Stimulated activated naive CD4-positive, alpha-beta T cell treated with Interleukin-2 at 50 U/mL for 16 hours (primary cell): ENCODE measurements at regions not wholly inside any gene's neighbourhood (a gene's known extent, or its start where the extent isn't known, plus 50 kb on each side); places are given as distances from the start of the nearest gene placed in this dataset.
"Not testable (repeated sequence)": the region's sequence is repeated elsewhere in the genome, so short reads cannot be mapped to it uniquely, and the experiment has no call there.

ENCODE experiments used
- DNase-seq: peaks from one replicate; lab custom pipeline; 2025; lab: John Stamatoyannopoulos, UW

DNA sequence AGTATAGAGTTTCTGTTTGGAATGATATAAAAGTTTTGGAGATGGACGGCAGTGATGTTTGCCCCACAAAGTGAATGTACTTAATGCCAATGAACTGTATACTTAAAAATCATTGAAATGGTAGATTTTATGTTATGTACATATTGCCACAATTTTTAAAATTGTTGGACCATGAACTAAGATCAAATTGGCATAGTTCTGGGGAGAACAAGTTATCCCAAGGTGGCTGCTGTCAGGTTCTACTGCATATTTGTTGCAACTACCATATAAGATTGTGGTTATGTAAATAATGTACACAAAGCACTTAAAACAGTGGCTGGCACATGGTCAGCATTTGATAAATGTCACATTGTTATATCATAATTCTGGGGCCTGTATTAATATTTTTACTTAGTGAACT lies 466.4 kb downstream of the SIPA1L2 start:
- DNase-seq = no peak

DNA sequence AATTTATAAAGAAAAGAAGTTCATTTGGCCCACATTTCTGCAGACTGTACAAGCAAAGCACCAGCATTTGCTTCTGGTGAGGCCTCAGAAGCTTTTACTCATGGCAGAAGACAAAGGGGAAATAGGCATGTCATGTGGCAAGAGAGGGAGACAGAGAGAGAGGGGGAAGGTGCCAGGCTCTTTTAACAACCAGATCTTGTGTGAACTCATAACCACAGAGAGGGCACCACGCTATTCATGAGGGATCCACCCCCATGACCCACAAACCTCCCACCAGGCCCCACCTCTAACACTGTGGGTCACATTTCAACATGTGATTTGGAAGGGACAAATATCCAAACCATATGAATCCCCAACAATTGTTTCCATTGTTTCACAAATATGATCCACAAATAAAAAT lies 467.9 kb downstream of the SIPA1L2 start:
- no peak for DNase-seq

DNA sequence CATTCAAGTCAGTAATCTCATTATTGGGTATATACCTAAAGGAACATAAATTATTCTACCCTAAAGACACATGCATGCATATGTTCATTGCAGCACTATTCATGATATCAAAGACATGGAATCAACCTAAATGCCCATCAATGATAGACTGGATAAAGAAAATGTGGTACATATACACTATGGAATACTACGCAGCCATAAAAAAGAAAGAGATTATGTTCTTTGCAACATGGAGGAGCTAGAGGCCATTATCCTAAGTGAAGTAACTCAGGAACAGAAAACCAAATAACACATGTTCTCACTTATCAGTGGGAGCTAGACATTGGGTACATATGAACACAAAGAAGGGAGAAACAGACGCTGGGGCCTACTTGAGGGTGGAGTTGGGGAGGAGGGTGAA lies 471.4 kb downstream of the SIPA1L2 start:
- not testable (repeated sequence) for DNase-seq

DNA sequence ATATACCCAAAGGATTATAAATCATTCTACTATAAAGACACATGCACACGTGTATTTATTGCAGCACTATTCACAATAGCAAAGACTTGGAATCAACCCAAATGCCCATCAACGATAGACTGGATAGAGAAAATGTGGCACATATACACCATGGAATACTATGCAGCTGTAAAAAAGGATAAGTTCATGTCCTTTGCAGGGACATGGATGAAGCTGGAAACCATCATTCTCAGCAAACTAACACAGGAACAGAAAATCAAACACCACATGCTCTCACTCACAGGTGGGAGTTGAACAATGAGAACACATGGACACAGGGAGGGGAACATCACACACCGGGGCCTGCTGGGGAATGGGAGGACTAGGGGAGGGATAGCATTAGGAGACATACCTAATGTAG lies 473.9 kb downstream of the SIPA1L2 start:
- not testable (repeated sequence) for DNase-seq

DNA sequence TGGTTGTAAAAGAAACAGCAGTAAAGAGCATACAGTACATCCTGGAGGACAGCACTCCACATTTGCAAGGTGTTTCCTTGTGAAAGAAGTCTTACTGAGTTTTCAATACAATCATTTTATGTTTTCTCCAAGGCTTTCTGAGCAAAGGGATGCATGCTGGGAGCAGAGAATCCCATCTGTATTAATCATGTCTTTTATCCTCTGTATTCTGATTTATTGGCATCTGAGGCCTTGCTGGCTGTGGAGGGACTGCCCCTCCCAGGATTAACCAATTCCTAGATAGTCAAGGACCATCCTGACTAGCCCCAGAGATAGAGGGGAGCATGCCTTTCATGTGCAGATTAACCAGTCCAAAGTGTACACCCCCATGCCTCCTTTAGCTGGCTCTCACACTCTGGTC lies 476.3 kb downstream of the SIPA1L2 start:
- no peak for DNase-seq

DNA sequence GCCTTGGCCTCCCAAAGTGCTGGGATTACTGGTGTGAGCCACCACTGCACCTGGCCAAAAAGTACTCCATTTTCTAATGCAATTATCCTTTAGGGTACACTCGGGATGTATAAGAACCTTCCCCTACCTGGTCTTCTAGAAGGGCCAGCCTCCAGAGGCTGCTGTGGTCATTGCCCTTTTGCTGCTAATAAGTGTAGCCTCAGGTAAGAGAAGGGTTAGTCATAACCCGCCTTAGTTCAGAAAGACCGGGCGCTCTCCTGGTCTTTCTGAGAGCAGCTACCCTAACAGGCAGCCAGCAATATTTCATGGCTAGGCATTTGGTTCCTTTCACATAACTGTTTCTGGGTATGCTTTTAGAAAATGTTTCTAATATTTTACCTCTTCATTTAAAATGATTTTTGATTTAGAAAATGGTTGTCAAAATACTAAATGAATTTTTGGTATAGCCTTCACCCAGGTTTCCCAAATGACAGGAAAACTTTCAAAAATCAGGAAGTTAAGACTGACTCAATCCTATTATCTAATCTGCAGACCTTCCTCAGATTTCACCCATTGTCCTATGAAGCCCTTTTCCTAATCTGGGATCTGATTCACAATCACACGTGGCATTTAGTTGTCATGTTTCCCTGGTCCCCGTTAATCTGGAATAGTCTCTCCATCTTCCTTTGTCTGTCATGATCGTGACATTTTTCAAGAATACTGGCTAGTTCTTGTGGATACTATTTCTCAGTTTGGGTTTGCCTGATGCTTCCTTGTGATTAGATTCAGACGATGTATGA lies 479.0 kb downstream of the SIPA1L2 start:
- DNase-seq = no peak

DNA sequence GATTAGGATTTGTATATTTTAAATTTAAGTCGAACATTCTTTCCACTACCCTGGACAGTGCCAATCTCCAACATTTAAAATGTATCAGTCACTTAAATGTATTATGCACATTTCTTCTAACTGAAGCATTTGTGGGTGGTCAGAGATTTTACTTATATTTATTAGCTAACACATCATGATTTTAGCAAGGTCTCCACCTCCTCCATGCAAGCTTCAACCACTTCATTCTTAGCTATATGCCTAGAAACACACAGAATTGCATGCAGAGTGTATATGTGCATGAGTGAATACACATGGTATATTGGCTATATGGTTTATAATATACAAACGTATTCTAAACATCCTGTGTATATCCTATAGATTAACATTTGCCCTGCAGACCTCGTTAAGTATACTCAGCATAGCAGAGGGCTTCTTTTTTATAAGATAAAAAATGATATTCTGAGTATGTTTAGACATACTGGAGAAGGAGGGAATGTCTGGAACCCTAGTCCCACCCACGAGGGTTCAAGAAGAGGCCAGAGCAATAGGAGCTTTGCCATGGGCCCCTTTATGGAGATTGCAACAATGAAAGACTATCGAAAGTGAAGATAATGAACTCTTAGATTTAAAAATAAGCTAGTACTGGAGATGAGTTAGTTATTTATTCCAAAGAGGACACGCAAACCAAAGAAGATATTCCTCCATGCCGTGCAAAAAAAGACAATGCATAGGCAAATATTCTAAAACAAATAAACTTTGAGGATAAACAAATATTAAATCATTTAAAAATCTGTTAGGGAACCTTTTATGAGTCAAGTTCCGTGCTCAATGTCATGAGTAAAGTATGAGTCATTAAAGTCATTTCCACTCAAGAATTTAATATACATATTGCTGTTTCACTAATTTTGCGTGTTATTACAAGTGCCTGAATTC lies 480.4 kb downstream of the SIPA1L2 start:
- no peak for DNase-seq

DNA sequence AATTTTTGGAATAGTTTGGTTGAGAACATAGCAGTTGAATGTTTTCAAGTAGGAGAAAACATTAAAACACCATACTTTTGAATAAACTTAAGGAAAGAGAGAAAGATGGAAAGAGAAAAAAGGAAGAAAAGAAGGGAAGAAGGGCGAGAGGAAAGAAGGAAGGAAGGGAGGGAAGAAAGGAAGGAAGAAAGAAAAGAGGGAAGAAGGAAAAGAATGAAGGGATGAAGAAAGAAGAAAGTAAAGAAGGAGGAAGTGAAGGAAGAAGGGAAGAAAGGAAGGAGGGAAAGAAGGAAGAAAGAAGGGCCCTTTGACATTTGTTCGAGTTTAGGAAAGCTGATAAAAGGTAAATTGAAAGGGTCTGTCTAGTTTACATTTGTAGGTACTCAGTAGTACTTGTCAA lies 482.7 kb downstream of the SIPA1L2 start:
- DNase-seq = no peak

DNA sequence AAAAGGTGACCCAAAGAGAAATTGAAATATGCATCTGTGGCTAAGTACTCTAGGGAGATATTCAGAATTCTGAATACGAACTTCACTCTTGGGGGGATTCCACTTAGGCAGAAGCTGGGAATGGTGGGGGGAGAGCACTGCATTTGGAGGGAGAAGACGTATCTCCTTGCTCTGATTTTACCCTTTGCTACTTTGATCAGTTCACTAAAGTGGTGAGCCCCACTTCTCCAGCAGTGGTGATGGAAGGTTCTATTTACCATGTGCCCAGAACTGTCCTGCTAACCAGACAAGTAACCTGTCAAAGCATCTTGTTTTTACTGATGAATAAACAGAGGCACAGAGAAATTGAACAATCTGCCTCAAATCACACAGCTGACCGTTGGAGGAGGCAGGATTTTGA lies 483.4 kb downstream of the SIPA1L2 start:
- DNase-seq = no peak

DNA sequence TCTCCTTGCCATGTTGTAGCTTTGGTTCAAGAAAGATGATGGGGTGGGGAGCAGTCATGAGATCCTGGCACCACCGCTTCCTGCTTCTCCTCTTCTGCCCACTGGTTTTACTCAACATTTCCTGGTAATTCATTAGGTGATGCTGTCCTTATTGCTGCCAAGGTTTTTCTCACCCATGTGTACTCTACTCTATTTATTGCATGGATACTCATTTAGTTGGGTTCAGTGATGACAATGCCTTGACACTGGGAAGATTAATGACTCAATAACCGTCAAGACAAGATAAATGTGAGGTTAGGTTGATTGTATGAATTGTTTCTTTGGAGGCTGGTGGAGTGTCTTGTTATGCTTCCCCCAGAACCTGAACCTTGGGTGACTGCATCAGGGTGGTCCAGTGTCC lies 484.2 kb downstream of the SIPA1L2 start:
- no peak for DNase-seq

DNA sequence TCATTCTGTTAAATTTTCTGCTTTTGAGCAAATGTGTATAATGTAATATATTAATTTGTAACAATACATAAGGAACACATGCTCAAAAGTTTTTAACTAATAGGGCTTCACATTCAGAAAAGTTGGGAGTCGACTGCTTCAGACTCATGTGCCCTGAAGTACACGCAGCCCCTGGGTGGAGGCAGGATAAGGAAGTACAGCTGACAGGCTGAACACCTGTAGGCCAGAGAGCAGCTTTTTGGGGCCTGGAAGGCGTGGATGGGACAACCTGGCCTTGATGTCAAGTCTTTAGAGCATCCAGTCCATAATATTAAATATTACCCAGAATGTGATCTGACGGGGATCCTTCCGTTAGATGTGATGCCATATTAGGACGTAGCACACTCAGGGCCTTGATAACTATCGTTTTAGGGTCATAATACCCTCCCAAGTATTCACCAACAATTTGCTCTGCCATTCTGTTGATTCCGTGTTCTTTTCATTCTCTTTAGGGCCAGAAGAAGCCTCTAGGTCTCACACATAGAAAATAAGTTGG lies 485.2 kb downstream of the SIPA1L2 start:
- DNase-seq = no peak

DNA sequence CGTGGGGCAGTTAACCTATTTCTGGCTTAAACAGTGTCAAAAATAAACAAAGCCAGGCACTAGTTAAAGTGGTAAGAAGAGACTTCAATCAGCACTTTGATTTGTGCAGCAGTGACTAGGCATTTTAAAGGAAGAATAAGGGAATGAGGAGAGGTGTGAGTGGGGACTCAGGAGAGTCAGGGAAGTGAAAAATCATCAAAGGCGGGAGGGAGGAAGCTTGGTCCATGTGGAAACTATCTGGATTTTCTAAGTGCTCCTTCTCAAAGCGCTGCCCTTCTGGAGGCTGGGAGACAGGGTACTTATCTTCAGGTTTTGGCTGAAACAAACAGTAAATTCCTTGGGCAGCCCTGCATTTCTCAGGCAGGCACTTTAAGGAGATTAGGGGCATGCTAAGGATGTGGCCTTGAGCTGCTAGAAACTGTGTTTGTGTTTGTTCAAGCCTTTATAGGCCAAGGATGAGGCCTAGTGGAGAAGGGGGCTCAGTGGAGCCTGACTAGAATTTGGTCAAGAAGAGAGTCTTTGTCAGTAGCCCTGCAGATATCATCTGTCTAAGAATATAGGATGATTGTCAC lies 486.5 kb downstream of the SIPA1L2 start:
- no peak for DNase-seq

DNA sequence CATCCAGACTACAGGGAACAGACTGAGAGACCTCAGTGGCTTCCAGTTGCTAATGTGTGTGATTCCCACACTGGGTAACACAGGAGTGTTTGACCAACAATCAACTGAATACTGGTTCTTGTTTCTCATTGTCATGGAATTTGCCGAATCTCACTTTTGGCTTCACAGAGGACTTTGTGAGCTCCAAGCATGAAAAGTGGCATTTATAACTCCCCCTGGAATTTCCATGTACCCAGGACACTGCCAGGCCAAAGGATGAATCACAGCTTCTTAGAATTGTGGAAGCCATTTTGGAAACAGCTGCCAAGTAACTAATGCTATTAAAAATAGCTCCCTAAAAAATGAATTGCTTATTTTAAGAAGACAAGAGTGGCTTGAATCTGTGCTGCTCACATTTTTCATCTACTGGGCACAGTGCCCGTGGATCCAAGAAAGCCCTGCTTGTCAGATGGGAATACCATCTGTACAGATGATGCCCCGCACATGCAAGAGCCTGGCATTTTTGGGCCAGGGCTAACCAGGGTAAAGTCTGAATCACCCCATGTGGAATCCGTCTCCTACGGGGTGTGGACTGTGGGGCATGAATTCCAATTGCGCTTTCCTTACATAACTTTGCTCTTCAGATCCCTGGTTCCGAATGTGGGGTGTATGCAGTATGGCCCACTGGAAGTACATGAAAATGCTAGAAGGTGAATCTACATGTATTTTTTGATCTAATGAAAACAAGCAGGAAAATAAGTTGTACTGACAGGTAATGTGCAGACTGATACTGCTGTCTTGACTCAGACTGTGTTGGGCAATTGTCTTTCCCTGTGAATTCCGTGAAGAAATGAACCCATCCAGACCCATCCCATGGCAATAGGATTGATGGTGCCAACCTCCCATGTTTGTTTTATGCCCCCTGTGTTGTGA lies 487.3 kb downstream of the SIPA1L2 start:
- DNase-seq = no peak

DNA sequence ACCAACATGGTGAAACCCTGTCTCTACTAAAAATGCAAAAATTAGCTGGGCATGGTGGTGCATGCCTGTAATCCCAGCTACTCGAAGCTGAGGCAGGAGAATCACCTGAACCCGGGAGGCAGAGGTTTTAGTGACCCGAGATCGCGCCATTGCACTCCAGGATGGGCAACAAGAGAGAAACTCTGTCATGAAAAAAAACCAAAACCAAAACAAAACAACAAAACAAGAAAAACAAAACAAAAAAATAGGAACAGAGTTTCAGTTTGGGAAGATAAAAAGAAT lies 488.8 kb downstream of the SIPA1L2 start:
- DNase-seq = not testable (repeated sequence)

DNA sequence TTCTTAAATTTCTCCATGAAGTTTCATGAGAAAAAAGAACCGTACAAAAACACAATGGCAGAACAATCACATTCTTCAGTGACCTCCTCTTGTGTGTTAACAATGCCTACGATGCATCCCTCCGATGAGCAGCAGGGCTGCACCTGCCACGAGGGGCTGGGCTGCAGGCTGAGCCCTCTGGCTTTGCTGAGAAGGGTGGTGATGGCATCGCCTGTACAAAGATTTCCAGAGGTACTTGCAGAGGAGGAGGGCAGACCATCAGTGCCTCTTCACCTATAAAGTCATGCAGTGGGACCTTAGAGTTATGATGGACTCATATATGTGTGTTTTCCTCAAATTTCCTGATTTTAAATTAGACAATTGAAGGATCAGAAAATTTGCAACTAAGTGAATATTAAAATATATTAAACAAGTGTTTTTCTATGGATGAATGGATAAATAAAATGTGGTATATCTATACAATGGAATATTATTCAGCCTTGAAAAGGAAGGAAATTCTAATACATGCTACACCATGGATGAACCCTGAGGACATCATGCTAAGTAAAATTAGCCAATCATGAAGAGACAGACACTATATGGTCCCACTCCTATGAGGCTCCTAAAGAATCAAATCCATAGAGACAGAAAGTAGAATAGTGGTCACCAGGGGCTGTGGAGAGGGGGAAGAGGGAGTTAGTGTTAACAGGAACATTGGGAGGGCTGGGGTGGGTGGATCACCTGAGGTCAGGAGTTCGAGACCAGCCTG lies 489.3 kb downstream of the SIPA1L2 start:
- DNase-seq = no peak

DNA sequence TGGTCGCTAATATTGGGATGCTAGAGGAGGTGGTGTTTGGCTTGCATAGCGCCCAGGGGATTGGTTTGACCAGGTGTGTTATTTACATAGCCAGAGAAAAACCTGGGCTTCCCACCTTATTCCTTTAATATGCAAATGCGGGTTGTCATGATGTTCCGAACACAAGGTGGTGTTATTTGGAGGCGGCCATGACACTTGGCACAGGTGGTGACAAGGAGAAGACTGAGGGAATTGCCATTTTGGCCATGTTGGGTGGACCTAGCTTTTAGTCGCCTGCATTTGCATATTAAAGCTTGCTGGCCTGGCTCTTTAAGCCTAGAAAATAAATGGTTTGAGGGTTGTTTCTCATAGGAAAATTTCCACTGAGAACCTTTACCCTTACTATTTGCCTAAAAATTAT lies 490.5 kb downstream of the SIPA1L2 start:
- no peak for DNase-seq

DNA sequence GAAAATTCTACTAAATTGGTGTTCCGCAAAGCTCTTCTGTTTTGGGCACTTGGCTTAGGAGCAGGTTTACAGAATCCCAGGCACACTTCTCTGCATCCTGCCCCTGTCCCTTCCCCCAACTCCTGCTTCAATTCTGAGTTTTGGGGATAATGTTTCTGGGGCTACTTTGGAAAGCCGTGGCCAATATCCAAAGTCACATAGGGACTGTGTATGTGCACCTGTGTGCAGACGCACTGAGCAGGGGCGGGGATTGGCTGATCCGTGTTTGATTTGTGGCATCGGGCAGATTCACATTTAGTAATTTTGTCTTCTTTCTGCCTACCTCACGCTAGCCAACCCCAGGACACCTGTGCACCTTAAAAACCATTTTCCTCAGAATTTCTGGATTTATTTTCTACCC lies 491.9 kb downstream of the SIPA1L2 start:
- DNase-seq = no peak

DNA sequence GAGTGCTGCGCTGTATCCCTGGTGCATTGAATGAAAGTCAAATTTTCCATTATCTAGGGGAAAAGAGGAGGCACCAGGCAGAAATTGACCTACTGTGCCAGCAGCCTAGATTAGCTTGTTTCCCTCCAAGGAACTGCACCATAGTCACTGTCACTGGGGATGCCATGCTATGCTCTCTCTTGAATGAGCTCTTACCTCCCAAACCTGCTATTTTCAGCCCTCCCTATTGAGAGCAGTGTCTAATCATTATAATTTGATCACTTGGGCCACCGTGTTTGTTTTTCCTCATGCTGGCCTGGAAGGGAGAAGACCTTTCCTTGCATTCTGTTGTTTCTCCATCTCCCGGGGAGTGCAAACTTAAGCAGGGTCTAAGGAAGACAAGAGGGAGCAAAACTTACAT lies 492.9 kb downstream of the SIPA1L2 start:
- DNase-seq = no peak

DNA sequence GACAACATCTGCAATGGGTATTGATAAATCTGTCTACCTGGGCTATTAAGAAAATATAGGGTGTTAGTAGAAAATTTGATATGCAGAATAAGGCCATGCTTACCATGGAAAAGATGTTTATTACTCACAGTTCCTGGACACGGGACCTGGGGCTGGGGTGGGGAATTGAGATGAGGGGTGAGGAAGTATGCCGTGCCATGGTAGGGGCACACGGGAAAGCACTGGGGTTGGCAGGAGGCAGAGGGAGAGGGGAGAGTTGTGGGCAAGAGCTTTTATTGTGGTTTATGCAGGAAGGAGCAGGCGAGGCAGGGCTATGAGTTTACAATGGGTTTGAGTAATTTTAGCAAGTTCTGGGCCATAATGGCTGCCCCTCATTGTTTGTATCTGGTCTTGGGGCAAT lies 493.8 kb downstream of the SIPA1L2 start:
- no peak for DNase-seq

DNA sequence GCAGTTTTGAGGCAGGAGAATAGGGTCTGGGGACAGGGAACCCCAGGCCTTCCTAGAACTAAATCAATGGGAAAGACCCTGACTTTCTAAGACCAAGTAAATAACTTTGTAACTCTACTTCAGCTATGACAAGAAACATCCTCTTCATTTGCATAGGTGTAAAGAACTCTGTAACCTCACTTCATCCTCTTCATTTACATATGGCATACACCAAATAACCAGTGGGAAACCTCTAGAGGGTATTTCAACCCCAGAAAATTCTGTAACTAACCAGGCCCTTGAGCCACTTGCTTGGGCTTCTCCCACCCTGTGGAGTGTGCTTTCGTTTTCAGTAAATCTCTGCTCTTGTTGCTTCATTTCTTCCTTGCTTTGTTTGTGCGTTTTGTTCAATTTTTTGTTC lies 495.6 kb downstream of the SIPA1L2 start:
- DNase-seq = no peak

DNA sequence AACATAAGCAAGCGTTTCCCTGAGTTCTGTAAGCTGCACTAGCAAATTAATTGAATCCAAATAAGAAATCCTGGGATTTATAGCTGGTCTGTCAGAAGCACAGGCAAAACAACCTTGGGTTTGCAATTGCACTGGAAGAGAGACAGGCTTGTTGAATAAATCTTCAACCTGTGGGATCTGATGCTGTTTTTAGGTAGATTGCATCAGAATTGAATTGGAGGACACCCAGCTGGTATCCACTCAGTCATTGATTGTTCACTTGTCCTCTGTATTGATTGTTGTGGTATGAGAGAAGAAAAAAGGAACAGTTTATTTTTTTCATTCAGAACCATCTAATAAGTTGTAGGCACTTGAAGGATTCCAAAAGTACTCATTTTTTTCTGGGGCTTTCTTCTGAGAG lies 497.4 kb downstream of the SIPA1L2 start:
- no peak for DNase-seq
